Vagina (tissue), 2 donors: ENCODE measurements at regions not wholly inside any gene's neighbourhood (a gene's known extent, or its start where the extent isn't known, plus 50 kb on each side); places are given as distances from the start of the nearest gene placed in this dataset.

Experiments
- DNase-seq, 2 donors: peaks; one replicate each; pipeline ENCODE4 v3.0.0-alpha.2; 2017; ENCODE audit errors: extremely low spot score in 2 of 2
- H3K27ac ChIP-seq: fragments of 200-600 bp; sonication (generic); one replicate; pipeline ENCODE4 v1.5.1; 2019
- H3K27me3 ChIP-seq: fragments of 200-600 bp; sonication (generic); one replicate; pipeline ENCODE4 v1.5.1; 2019
- H3K36me3 ChIP-seq, 2 donors: fragments of 200-600 bp; sonication (generic); one replicate each; pipeline ENCODE4 v1.5.1; 2017 to 2019
- H3K4me1 ChIP-seq: fragments of 200-600 bp; sonication (generic); one replicate; pipeline ENCODE4 v1.5.1; 2019
- H3K4me3 ChIP-seq, 2 donors: fragments of 200-600 bp; sonication (generic); 1 replicate in 1 of 2; 2 replicates in 1 of 2; pipeline ENCODE4 v1.5.1; 2016 to 2019
- H3K9me3 ChIP-seq: fragments of 200-600 bp; sonication (generic); one replicate; pipeline ENCODE4 v1.5.1; 2019
- CTCF ChIP-seq, 3 experiments: fragments of 450-650 bp in 2 of 3; fragments of 200-600 bp in 1 of 3; sonication (generic) in 1 of 3; IDR thresholded peaks; one replicate each; pipeline ENCODE4 v1.5.1; 2017 to 2019; ENCODE audit warnings: antibody characterized with exemption in 3 of 3, mild to moderate bottlenecking in 2 of 3, moderate library complexity in 2 of 3
- POLR2A ChIP-seq, 2 donors: fragments of 450-650 bp; IDR thresholded peaks; one replicate each; pipeline ENCODE4 v1.6.1; 2017; ENCODE audit warnings: antibody characterized with exemption in 2 of 2, mild to moderate bottlenecking in 2 of 2, moderate library complexity in 2 of 2
- POLR2AphosphoS5 ChIP-seq, 2 donors: sonication (generic); formaldehyde crosslinking; IDR thresholded peaks; one replicate each; pipeline ENCODE4 v1.9.0; 2017; ENCODE audit warnings: antibody characterized with exemption in 2 of 2, mild to moderate bottlenecking in 2 of 2, low read depth in 1 of 2; ENCODE audit not compliant: insufficient read depth in 1 of 2
- intact Hi-C: fragments of 100-400 bp; cut with DNase I; formaldehyde crosslinking; loops from one replicate; pipeline ENCODE4 v1.15.1; 2023

- intact Hi-C loops = no loop called here
- TF ChIP-seq CTCF (IDR thresholded peaks at IDR 0.05) = no peak
- no peak for TF ChIP-seq POLR2AphosphoS5 (IDR thresholded peaks at IDR 0.05; ENCODE audit: insufficient read depth in 1 of 2, low read depth in 1 of 2)
- TF ChIP-seq POLR2A (IDR thresholded peaks at IDR 0.05) = no peak
- Histone ChIP-seq H3K4me3 (no peak overlapping the region), H3K9me3 (no peaks in the 10 kb centered on the region), H3K36me3 (no peaks in the 10 kb centered on the region), H3K4me1 (peaks cover 23% of the 10 kb centered on the region), H3K27ac (no peak overlapping the region), H3K27me3 (no peaks in the 10 kb centered on the region)
- no peak for DNase-seq
Observed at GRCh38 chr16:86392436-86393152, 117.7 kb upstream of the FOXF1 start.

- Histone ChIP-seq H3K27ac (no peak overlapping the region), H3K9me3 (no peaks in the 10 kb centered on the region), H3K4me1 (peaks cover 33% of the 10 kb centered on the region), H3K36me3 (no peaks in the 10 kb centered on the region), H3K27me3 (no peaks in the 10 kb centered on the region), H3K4me3 (no peak overlapping the region)
- TF ChIP-seq POLR2A (IDR thresholded peaks at IDR 0.05) = no peak
- TF ChIP-seq CTCF (IDR thresholded peaks at IDR 0.05) = no peak
- no peak for TF ChIP-seq POLR2AphosphoS5 (IDR thresholded peaks at IDR 0.05; ENCODE audit: insufficient read depth in 1 of 2, low read depth in 1 of 2)
- intact Hi-C loops = no loop called here
- DNase-seq = no peak
Observed at GRCh38 chr16:86393907-86394626, 116.3 kb upstream of the FOXF1 start.

DNA sequence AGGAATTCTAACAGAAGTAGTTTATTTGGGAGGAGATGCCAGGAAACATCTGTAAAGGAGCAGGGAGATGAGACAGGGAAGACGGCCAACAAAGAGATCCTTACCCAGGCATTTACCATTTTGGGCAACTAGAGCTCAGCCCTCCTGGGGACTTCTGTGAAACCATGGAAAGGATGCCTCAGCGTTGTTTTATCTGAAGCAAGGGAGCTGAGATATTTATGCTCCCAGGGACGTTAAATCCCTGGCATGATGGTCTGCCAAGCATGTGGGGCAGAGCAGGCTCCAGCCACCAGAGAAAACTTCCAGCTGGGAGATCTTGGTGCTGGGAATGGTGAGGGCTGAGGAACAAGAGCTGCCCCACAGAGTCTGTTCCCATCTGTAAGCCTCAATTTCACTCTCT, 114.8 kb upstream of the FOXF1 start:
- no peaks in the 10 kb centered on the region for H3K27me3 ChIP-seq
- TF ChIP-seq CTCF (IDR thresholded peaks at IDR 0.05) (no peak), POLR2A (IDR thresholded peaks at IDR 0.05) (no peak)
- intact Hi-C loops = no loop called here
- H3K4me1 ChIP-seq = peaks cover 33% of the 10 kb centered on the region
- DNase-seq = no peak
- H3K36me3 ChIP-seq = no peaks in the 10 kb centered on the region
- H3K27ac ChIP-seq = peak overlapping the region; percentile 74
- no peaks in the 10 kb centered on the region for H3K9me3 ChIP-seq
- no peak overlapping the region for H3K4me3 ChIP-seq

DNA sequence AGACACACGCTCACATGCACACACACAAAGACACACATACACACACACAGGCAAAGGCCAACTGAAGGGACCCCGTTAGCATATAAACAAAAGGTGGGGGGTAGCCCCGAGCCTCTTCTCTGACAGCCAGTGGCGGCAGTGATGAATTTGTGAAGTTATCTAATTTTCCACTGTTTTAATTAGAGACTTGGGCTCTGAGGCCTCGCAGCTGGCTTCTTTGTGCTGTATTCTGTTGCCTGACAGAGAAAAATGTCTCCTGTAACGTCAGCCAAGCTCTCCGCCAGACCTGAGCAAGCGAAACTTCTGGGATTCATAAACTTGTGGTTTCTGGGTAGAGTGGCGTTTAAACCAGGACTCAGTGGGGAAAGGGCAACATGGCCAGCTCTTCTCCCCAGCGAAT, 113.9 kb upstream of the FOXF1 start:
- intact Hi-C loops = no loop called here
- Histone ChIP-seq H3K27ac (peak overlapping the region; percentile 74), H3K9me3 (no peaks in the 10 kb centered on the region), H3K4me3 (no peak overlapping the region), H3K36me3 (no peaks in the 10 kb centered on the region), H3K27me3 (no peaks in the 10 kb centered on the region), H3K4me1 (peaks cover 33% of the 10 kb centered on the region)
- no peak for DNase-seq
- TF ChIP-seq CTCF (IDR thresholded peaks at IDR 0.05) = no peak
- no peak for TF ChIP-seq POLR2AphosphoS5 (IDR thresholded peaks at IDR 0.05; ENCODE audit: insufficient read depth in 1 of 2, low read depth in 1 of 2)
- no peak for TF ChIP-seq POLR2A (IDR thresholded peaks at IDR 0.05)

GRCh38 chr16:86396901-86397311, 113.4 kb upstream of the FOXF1 start:
- Histone ChIP-seq H3K36me3 (no peaks in the 10 kb centered on the region), H3K27me3 (no peaks in the 10 kb centered on the region), H3K27ac (peak overlapping the region; percentile 74), H3K4me3 (no peak overlapping the region), H3K9me3 (no peaks in the 10 kb centered on the region), H3K4me1 (peaks cover 33% of the 10 kb centered on the region)
- intact Hi-C loops = no loop called here
- no peak for DNase-seq
- TF ChIP-seq POLR2AphosphoS5 (IDR thresholded peaks at IDR 0.05; ENCODE audit: insufficient read depth in 1 of 2, low read depth in 1 of 2) (peak; percentile 34 to 71), POLR2A (IDR thresholded peaks at IDR 0.05) (no peak)
